ENCODE measurements at regions not wholly inside any gene's neighbourhood (a gene's known extent, or its start where the extent isn't known, plus 50 kb on each side); places are given as distances from the start of the nearest gene placed in this dataset.

DNA sequence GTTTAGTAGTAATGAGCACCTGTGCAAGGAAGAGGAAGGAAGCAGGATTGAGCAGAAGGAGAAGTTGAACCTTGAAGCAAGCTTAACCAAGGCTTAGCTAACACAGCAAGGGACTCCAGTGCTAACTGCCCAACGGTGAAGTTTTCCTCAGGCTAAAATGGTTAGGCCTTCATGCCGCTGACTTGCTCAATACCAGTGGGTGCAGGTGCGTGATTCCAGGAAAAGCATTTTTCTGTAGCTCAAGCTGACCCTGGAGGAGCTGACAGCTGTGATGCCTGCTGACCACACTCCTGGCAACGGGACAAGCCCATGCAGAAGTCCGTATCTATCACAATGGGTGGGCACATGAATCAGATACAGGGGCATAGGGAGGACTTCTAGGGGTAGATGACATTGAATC lies 76.5 kb upstream of the FGGY start:
- intact Hi-C loops (cut with micrococcal nuclease) = no loop called here
- ATAC-seq (no peak), DNase-seq (no peak)

DNA sequence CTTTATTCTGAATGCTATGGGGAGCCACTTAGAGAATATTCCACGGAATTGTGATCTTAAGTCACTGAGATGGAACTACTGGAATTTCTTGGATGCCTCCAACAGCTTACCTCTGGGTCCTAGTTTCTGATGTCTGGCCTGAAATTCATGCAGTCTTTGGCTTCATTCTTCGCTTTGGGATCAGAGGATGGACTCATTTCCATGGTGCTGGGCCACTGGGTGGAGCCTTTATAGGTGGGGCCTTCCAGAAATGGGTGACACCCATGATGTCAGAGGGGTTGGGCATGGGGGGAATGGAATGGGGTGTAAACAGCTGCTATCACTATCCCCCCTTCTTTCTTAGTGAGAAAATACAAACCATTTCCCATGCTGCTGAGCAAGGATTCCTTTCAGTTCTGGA lies 73.7 kb upstream of the FGGY start:
- peak; percentile 78 for ATAC-seq
- no peak for DNase-seq
- intact Hi-C loops (cut with micrococcal nuclease) = no loop called here

- ATAC-seq (peak; percentile 64), DNase-seq (no peak)
- intact Hi-C loops (cut with micrococcal nuclease) = no loop called here
Observed at GRCh38 chr1:59223989-59224634, 72.8 kb upstream of the FGGY start.

DNA sequence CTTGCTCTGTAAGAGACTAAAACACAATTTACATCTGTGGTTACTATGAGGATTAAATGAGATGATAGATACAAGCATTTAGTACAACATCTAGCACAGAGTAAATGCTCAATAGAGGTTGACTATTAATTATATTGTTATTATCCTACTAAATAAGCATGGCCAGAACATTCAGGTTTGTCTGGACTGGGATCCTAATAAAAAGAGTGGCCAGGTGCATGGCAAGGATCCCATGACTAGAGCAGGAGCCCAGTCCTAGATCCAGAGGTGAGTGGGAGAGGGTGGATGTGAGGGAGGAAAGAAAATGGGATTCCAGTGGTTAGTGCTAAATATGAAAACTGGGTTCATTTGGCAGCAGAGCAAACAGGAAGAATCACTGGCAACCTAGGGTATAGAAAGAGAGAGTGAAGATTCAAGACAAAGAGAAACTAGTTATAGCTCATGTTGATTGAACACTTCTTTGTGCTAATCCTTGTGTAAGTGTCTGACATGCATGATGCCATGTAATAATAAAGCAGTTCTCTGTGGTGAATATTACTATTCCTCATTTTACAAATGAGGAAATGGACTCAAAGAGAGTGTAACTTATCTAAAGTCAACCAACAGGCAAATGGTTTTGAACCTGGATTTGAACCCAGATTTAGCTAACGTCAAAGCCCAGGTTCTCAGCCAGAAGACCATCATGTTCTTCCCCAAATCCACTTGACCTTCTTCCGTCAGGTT lies 71.1 kb upstream of the FGGY start:
- intact Hi-C loops (cut with micrococcal nuclease) = no loop called here
- DNase-seq (no peak), ATAC-seq (no peak)

- ATAC-seq (peak; percentile 43), DNase-seq (no peak)
- intact Hi-C loops (cut with micrococcal nuclease) = no loop called here
Observed at GRCh38 chr1:59229138-59229537, 67.8 kb upstream of the FGGY start.

- DNase-seq = no peak
- intact Hi-C loops (cut with micrococcal nuclease) = no loop called here
- peak; percentile 38 for ATAC-seq
Observed at GRCh38 chr1:59230622-59231021, 66.3 kb upstream of the FGGY start.

DNA sequence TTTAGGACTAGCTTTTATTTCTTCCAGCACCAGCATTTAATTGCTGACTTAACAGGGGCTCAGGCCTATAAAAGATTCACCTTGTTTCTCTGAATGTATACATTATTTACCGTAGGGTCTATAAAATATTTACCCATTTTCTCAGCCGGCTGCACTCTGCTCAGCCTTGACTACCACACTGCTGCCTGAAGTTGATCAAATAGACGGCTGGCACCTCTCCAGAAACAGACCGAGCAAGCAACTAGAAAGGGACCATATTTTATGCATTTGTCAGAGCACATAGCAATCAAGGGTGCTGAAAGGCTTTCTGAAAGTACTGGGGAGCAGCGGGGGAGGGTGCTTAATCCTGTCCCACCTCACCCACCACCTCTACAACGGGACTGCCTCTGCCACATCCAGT lies 64.7 kb upstream of the FGGY start:
- intact Hi-C loops (cut with micrococcal nuclease) = no loop called here
- DNase-seq (no peak), ATAC-seq (no peak)

DNA sequence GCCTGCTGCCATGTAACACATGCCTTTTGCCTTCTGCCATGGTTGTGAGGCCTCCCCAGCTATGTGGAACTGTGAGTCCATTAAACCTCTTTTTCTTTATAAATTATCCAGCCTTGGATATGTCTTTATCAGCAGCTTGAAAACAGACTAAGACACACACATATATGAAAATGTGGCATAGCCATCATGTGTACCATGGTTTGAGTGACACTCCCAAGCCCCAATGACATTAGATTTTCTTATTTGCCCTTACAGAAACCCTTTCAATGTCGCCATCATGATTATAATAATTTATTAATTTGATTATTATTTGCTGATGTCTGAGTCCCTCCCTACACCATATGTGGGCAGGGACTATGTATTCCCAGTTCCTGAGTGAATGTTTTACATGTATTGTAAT lies 63.5 kb upstream of the FGGY start:
- DNase-seq (no peak), ATAC-seq (no peak)
- intact Hi-C loops (cut with micrococcal nuclease) = no loop called here

GRCh38 chr1:59236721-59237545 lies 60.0 kb upstream of the FGGY start:
- ATAC-seq = no peak
- intact Hi-C loops (cut with micrococcal nuclease) = no loop called here
- DNase-seq = no peak

- ATAC-seq (no peak), DNase-seq (no peak)
- intact Hi-C loops (cut with micrococcal nuclease) = no loop called here
Observed at GRCh38 chr1:59237900-59238299, 59.0 kb upstream of the FGGY start.

GRCh38 chr1:59238333-59238934 lies 58.5 kb upstream of the FGGY start:
- ATAC-seq (no peak), DNase-seq (no peak)
- intact Hi-C loops (cut with micrococcal nuclease) = no loop called here

GRCh38 chr1:59238993-59239392 lies 57.9 kb upstream of the FGGY start:
- ATAC-seq = no peak
- DNase-seq = no peak
- intact Hi-C loops (cut with micrococcal nuclease) = no loop called here

GRCh38 chr1:59241909-59242308 lies 55.0 kb upstream of the FGGY start:
- intact Hi-C loops (cut with micrococcal nuclease) = no loop called here
- DNase-seq = no peak
- no peak for ATAC-seq

GRCh38 chr1:59242370-59242769 lies 54.5 kb upstream of the FGGY start:
- DNase-seq (no peak), ATAC-seq (no peak)
- intact Hi-C loops (cut with micrococcal nuclease) = no loop called here

- intact Hi-C loops (cut with micrococcal nuclease) = no loop called here
- DNase-seq = no peak
- ATAC-seq = no peak
Observed at GRCh38 chr1:59243550-59243949, 53.3 kb upstream of the FGGY start.

DNA sequence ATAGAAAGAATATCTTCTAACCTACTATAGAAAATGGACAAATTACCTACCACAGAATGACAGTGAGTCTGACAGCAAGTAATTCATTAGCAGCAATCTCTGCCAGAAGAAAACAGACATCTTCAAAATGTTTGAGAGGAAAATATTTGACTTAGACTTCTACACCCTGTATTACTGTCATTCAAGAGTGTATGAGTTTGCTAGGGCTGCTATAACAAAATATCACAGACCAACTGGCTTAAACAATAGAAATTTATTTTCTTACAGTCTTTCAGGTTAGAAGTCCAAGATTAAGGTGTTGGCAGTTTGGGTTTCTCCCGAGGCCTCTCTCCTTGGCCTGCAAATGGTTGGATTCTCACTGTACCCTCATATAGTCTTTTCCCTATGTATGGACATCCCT lies 52.9 kb upstream of the FGGY start:
- intact Hi-C loops (cut with micrococcal nuclease) = no loop called here

GRCh38 chr1:59244891-59245290 lies 52.0 kb upstream of the FGGY start:
- intact Hi-C loops (cut with micrococcal nuclease) = no loop called here
- no peak for ATAC-seq
- no peak for DNase-seq

More for the DNA sequence above, 52.9 kb upstream of the FGGY start:
- no peak for ATAC-seq
- DNase-seq = no peak
